ENCODE measurements at regions not wholly inside any gene's neighbourhood (a gene's known extent, or its start where the extent isn't known, plus 50 kb on each side); places are given as distances from the start of the nearest gene placed in this dataset.

DNA sequence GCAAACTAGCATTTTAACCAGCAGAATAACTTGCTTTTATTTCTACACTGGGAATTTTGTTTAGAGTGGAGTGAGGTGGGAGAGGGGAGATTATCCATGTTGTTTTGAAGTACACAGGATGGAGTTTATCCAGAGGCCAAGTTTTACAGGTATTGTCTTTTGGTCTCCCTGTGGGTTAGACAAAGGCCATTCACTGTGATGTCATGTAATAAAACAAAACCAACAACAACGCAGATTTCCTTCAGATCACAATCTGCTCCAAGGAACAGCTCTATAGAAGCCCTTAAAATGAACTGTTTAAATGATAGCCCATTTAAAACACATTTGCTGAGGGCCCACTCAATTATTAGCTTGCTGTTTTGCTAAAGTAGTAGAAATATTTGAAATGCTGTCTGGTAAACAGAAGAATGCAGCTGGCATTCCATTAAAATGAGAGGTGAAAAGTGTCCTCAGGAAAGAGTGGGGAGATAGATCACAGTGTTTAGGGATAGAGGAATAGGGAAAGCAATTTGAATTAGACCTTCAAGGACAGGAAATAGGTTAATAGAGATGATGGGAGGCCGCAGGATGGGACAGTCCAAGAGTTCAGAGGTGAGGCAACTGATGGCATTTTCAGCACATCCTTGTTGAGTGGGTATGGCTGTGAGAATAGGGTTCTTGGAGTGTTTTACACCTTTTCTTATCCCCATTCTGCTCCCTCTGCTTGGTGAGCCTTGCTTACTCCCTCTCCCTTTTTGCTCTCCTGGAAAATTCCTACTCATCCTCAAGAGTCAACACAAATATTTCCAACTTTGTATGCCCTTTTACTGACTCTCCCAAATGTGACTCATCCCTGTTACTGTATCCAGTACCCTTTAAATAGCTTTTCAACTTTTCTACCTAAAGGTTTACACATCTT, 140.1 kb upstream of the NR3C1 start:
- TF ChIP-seq EZH2phosphoT487 (IDR thresholded peaks at IDR 0.05; ENCODE audit: borderline replicate concordance, low read length): no peak
- TF ChIP-seq, protein P1, sequence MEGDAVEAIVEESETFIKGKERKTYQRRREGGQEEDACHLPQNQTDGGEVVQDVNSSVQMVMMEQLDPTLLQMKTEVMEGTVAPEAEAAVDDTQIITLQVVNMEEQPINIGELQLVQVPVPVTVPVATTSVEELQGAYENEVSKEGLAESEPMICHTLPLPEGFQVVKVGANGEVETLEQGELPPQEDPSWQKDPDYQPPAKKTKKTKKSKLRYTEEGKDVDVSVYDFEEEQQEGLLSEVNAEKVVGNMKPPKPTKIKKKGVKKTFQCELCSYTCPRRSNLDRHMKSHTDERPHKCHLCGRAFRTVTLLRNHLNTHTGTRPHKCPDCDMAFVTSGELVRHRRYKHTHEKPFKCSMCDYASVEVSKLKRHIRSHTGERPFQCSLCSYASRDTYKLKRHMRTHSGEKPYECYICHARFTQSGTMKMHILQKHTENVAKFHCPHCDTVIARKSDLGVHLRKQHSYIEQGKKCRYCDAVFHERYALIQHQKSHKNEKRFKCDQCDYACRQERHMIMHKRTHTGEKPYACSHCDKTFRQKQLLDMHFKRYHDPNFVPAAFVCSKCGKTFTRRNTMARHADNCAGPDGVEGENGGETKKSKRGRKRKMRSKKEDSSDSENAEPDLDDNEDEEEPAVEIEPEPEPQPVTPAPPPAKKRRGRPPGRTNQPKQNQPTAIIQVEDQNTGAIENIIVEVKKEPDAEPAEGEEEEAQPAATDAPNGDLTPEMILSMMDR (IDR thresholded peaks at IDR 0.05; ENCODE audit: low read depth, low read length, poor library complexity, severe bottlenecking): no peak

All from DOHH2 (cell line).